GM12878 (cell line): ENCODE measurements at regions not wholly inside any gene's neighbourhood (a gene's known extent, or its start where the extent isn't known, plus 50 kb on each side); places are given as distances from the start of the nearest gene placed in this dataset.

Experiments
- ATAC-seq: fragments of 200-7000 bp; cut with Tn5 transposase; 3 replicates; pipeline ENCODE4 v1.9.1; 2020; ENCODE audit warnings: mild to moderate bottlenecking, moderate library complexity
- BruUV-seq: library from RNA; stranded (reverse); fragments of 400-500 nt; replicated peaks from 2 replicates; lab custom pipeline; 2021; lab: Mats Ljungman, UMichigan
- CTCF ChIA-PET: fragments of 300-600 bp; sonication (Branson Sonifier 250); formaldehyde crosslinking; extraction: SDS; loops from one replicate; lab custom pipeline; 2021; ENCODE audit warnings: inconsistent platforms; lab: Yijun Ruan, JAX
- POLR2A ChIA-PET: fragments of 350-600 bp; formaldehyde crosslinking; extraction: SDS; loops from one replicate; lab custom pipeline; 2021; ENCODE audit warnings: inconsistent platforms; lab: Charles Lee
- RAD21 ChIA-PET: fragments of 300-600 bp; sonication (Branson Sonifier 250); formaldehyde crosslinking; loops from one replicate; lab custom pipeline; 2023; ENCODE audit warnings: antibody characterized with exemption; ENCODE audit not compliant: unreplicated experiment; lab: Charles Lee
- SMC1A ChIA-PET: fragments of 300-600 bp; sonication (Branson Sonifier 250); formaldehyde crosslinking; loops from one replicate; lab custom pipeline; 2023; ENCODE audit not compliant: unreplicated experiment, uncharacterized antibody; lab: Charles Lee
- DNase-seq: peaks from one replicate; pipeline ENCODE4 v3.0.0-alpha.2; 2011; ENCODE audit warnings: low read depth, low spot score
- FAIRE-seq: peaks from 3 replicates; lab custom pipeline; 2011; peaks lifted over from hg19 to GRCh38; lab: Jason Lieb, UNC
- H2AFZ ChIP-seq: 2 replicates; pipeline ENCODE4 v1.6.0; 2011; ENCODE audit warnings: low read depth, low read length, control low read depth; ENCODE audit not compliant: control insufficient read depth
- H3K27ac ChIP-seq: 2 replicates; pipeline ENCODE4 v1.5.1; 2011; ENCODE audit warnings: control low read depth; ENCODE audit not compliant: control insufficient read depth, insufficient read depth
- H3K27me3 ChIP-seq, 2 experiments: replicated peaks in 1 of 2; 2 replicates each; pipeline versions ENCODE4 v1.6.0 to v1.6.1; 2011; ENCODE audit warnings: low read length in 1 of 2; ENCODE audit not compliant: control insufficient read depth in 2 of 2, insufficient read depth in 2 of 2
- H3K36me3 ChIP-seq, 2 experiments: 2 replicates each; pipeline ENCODE4 v1.5.1; 2011; ENCODE audit warnings: low read length in 1 of 2; ENCODE audit not compliant: control insufficient read depth in 2 of 2, insufficient read depth in 2 of 2
- H3K4me1 ChIP-seq: 2 replicates; pipeline ENCODE4 v1.6.1; 2011; ENCODE audit warnings: mild to moderate bottlenecking, low read length, moderate library complexity, mixed read lengths; ENCODE audit not compliant: control insufficient read depth, insufficient read depth
- H3K4me2 ChIP-seq: 2 replicates; pipeline ENCODE4 v1.6.0; 2011; ENCODE audit warnings: control low read depth; ENCODE audit not compliant: control insufficient read depth, insufficient read depth
- H3K4me3 ChIP-seq: fragments of 200-600 bp; sonication (generic); 2 replicates; pipeline ENCODE4 v1.5.1; 2016
- H3K79me2 ChIP-seq: 2 replicates; pipeline ENCODE4 v1.6.0; 2011; ENCODE audit warnings: low read length; ENCODE audit not compliant: control insufficient read depth, insufficient read depth
- H3K9ac ChIP-seq: 2 replicates; pipeline ENCODE4 v1.8.0; 2011; ENCODE audit warnings: low read length, control low read depth, mixed read lengths; ENCODE audit not compliant: control insufficient read depth, insufficient read depth
- H3K9me3 ChIP-seq: replicated peaks from 3 replicates; pipeline ENCODE4 v1.5.1; 2011; ENCODE audit warnings: mild to moderate bottlenecking, low read length; ENCODE audit not compliant: control insufficient read depth, insufficient read depth
- H4K20me1 ChIP-seq: 2 replicates; pipeline ENCODE4 v1.6.0; 2011; ENCODE audit not compliant: control insufficient read depth, insufficient read depth
- BRCA1 ChIP-seq: IDR thresholded peaks from 2 replicates; pipeline ENCODE4 v1.6.1; 2011; ENCODE audit warnings: low read depth, low read length, improper control_type of control experiment
- GABPA ChIP-seq: IDR thresholded peaks from 2 replicates; pipeline ENCODE4 v1.6.1; 2014; ENCODE audit warnings: antibody characterized with exemption, low read depth, mild to moderate bottlenecking, inconsistent platforms
- IKZF2 ChIP-seq, 2 experiments: fragments of 450-650 bp; IDR thresholded peaks; 2 replicates each; pipeline ENCODE4 v1.6.1; 2017; ENCODE audit warnings: mild to moderate bottlenecking in 2 of 2, moderate library complexity in 2 of 2
- KLF5 ChIP-seq: fragments of 450-650 bp; IDR thresholded peaks from 2 replicates; pipeline ENCODE4 v1.6.1; 2014; ENCODE audit warnings: mild to moderate bottlenecking; ENCODE audit not compliant: partially characterized antibody
- MEF2A ChIP-seq: IDR thresholded peaks from 2 replicates; pipeline ENCODE4 v1.6.1; 2011; ENCODE audit warnings: low read depth, mild to moderate bottlenecking, low read length, moderate library complexity; ENCODE audit not compliant: insufficient read depth
- MEF2B ChIP-seq: fragments of 450-650 bp; IDR thresholded peaks from 2 replicates; pipeline ENCODE4 v1.6.1; 2018; ENCODE audit warnings: mild to moderate bottlenecking, moderate library complexity; ENCODE audit not compliant: partially characterized antibody, poor library complexity, severe bottlenecking
- MTA2 ChIP-seq: fragments of 450-650 bp; IDR thresholded peaks from 2 replicates; pipeline ENCODE4 v1.6.1; 2016; ENCODE audit warnings: low read depth, mild to moderate bottlenecking, moderate library complexity
- MTA3 ChIP-seq: IDR thresholded peaks from 2 replicates; pipeline ENCODE4 v1.6.1; 2012; ENCODE audit warnings: low read length, inconsistent platforms, borderline replicate concordance
- NFIC ChIP-seq: IDR thresholded peaks from 2 replicates; pipeline ENCODE4 v1.6.1; 2012; ENCODE audit warnings: low read depth, mild to moderate bottlenecking, inconsistent platforms, low read length, moderate library complexity
- NFXL1 ChIP-seq: fragments of 450-650 bp; IDR thresholded peaks from 2 replicates; pipeline ENCODE4 v1.6.1; 2017; ENCODE audit warnings: antibody characterized with exemption, mild to moderate bottlenecking, borderline replicate concordance
- POU2F2 ChIP-seq: IDR thresholded peaks from 3 replicates; pipeline ENCODE4 v1.6.1; 2011; ENCODE audit warnings: low read depth, mild to moderate bottlenecking, low read length, borderline replicate concordance
- REST ChIP-seq: IDR thresholded peaks from 2 replicates; pipeline ENCODE4 v1.6.1; 2012; ENCODE audit warnings: mild to moderate bottlenecking, low read depth, low read length
- SIX5 ChIP-seq: IDR thresholded peaks from 2 replicates; pipeline ENCODE4 v1.6.1; 2011; ENCODE audit warnings: mild to moderate bottlenecking, low read depth, low read length, moderate library complexity; ENCODE audit not compliant: severe bottlenecking
- SPI1 ChIP-seq: IDR thresholded peaks from 2 replicates; pipeline ENCODE4 v1.6.1; 2011; ENCODE audit warnings: low read depth, mild to moderate bottlenecking, low read length, moderate library complexity, borderline replicate concordance; ENCODE audit not compliant: insufficient read depth
- ZBTB33 ChIP-seq: fragments of 450-650 bp; IDR thresholded peaks from 2 replicates; pipeline ENCODE4 v1.6.1; 2017; ENCODE audit warnings: mild to moderate bottlenecking
- WGBS: methylation state at CpG from one replicate; pipeline ENCODE4 v1.1.6; 2016; ENCODE audit warnings: low lambda C conversion rate; ENCODE audit not compliant: insufficient replicate concordance, insufficient coverage; ENCODE audit errors: missing lambda C conversion rate; 5-methylcytosine and 5-hydroxymethylcytosine counted together
- in situ Hi-C: fragments of 300-500 bp; cut with MboI; formaldehyde crosslinking; loops from 9 replicates; pipeline ENCODE4 v1.14.3; 2018; ENCODE audit warnings: mixed read lengths
- intact Hi-C: fragments of 100-400 bp; cut with micrococcal nuclease; formaldehyde crosslinking; loops from one replicate; pipeline ENCODE4 v1.14.2; 2022; ENCODE audit not compliant: unreplicated experiment

- Histone ChIP-seq H3K79me2 (no peaks in the 10 kb centered on the region), H2AFZ (no peak overlapping the region), H3K27ac (no peak overlapping the region), H3K4me3 (no peak overlapping the region), H3K4me2 (no peak overlapping the region), H3K27me3 (no peaks in the 10 kb centered on the region), H3K36me3 (no peaks in the 10 kb centered on the region), H3K9me3 (no peaks in the 10 kb centered on the region), H3K4me1 (no peaks in the 10 kb centered on the region), H4K20me1 (no peaks in the 10 kb centered on the region), H3K9ac (no peak overlapping the region)
- ChIA-PET CTCF (interaction anchor here (0.9 kb wide), 1 partner anchor 17 kb away, joined by 3 read pairs; no protein-coding TSS in a partner anchor), RAD21 (no interaction called here), SMC1A (no interaction called here), POLR2A (no interaction called here)
- ATAC-seq: no peak
- in situ Hi-C loops (no loop called here), intact Hi-C loops (no loop called here)
- no peak for FAIRE-seq
- BruUV-seq: no TSS peak
- no peak for TF ChIP-seq MTA3
- no peak for TF ChIP-seq IKZF2 (IDR thresholded peaks at IDR 0.05)
- no peak for TF ChIP-seq NFXL1
- no peak for TF ChIP-seq POU2F2
- no peak for TF ChIP-seq MEF2B
- no peak for TF ChIP-seq KLF5
- no peak for TF ChIP-seq MEF2A
- TF ChIP-seq BRCA1: no peak
- TF ChIP-seq GABPA: no peak
- DNase-seq: no peak
These were observed 756.3 kb downstream of the CCDC85A start for GRCh38 chr2:56940054-56940453.

GRCh38 chr2:56952871-56953270 is 769.1 kb downstream of the CCDC85A start:
- no peak for ATAC-seq
- TF ChIP-seq REST (no peak), MTA2 (no peak), SPI1 (no peak), NFIC (no peak), ZBTB33 (no peak), SIX5 (no peak)

More at GRCh38 chr2:56952871-56953270, 769.1 kb downstream of the CCDC85A start:
- RAD21 ChIA-PET: no interaction called here
- Histone ChIP-seq H3K4me2 (no peak overlapping the region), H3K9ac (no peak overlapping the region), H3K27me3 (no peaks in the 10 kb centered on the region), H3K9me3 (no peaks in the 10 kb centered on the region; the same call in 2 of the 3 replicates), H3K4me3 (no peak overlapping the region), H3K4me1 (no peaks in the 10 kb centered on the region), H2AFZ (no peak overlapping the region), H3K27ac (no peak overlapping the region), H3K79me2 (no peaks in the 10 kb centered on the region), H4K20me1 (no peaks in the 10 kb centered on the region), H3K36me3 (no peaks in the 10 kb centered on the region)
- no TSS peak for BruUV-seq
- DNase-seq (no peak), FAIRE-seq (no peak)
- POLR2A ChIA-PET: no interaction called here
- intact Hi-C loops (no loop called here), in situ Hi-C loops (no loop called here)
- WGBS: 21% methylated on average over 2 of the region's 2 CpGs
- SMC1A ChIA-PET: no interaction called here
- CTCF ChIA-PET: no interaction called here
